Right lobe of liver (tissue), 4 donors: ENCODE measurements at regions not wholly inside any gene's neighbourhood (a gene's known extent, or its start where the extent isn't known, plus 50 kb on each side); places are given as distances from the start of the nearest gene placed in this dataset.

Experiments
- CTCF ChIP-seq, 4 donors: fragments of 200-600 bp in 3 of 4; fragments of 450-650 bp in 1 of 4; IDR thresholded peaks; one replicate each; pipeline versions ENCODE4 v1.5.1 to v1.8.0; 2016 to 2022; ENCODE audit warnings: antibody characterized with exemption in 4 of 4, mild to moderate bottlenecking in 2 of 4
- POLR2A ChIP-seq: fragments of 450-650 bp; IDR thresholded peaks from one replicate; pipeline ENCODE4 v1.6.1; 2017; ENCODE audit warnings: antibody characterized with exemption, mild to moderate bottlenecking
- donor health status: DM: no; HTN: no; CAD: no.
- donor health status: DM: no; HTN: no; CAD: no.
- donor health status: DM: no; HTN: yes; CAD: no.

GRCh38 chr13:74077375-74077774, 56.8 kb downstream of the KLF12 start:
- TF ChIP-seq CTCF (IDR thresholded peaks at IDR 0.05) (no peak), POLR2A (no peak)
